GDM1 (cell line): ENCODE measurements at regions not wholly inside any gene's neighbourhood (a gene's known extent, or its start where the extent isn't known, plus 50 kb on each side); places are given as distances from the start of the nearest gene placed in this dataset.

Experiments
- DNase-seq: peaks from one replicate; lab custom pipeline; 2025; lab: John Stamatoyannopoulos, UW

DNA sequence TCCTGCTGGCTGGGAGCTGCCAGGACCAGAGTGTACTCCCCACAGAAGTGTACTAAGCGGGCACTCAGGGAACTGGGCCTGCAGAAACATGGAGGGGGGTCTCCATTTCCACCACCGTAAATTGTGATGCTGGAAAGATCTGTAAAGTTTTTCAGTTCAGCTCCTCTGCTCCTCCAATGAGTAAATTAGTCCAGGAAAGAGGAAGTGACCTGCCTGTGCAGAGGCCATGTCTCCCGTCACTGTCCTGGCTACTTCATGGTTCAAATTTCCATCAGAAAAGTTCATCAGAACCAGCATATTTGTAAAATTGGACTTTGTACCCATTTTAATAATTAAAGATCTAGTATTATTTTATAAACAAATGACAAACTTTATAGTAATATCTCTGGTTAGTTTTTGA is 226.7 kb upstream of the THBS1 start:
- no peak for DNase-seq

DNA sequence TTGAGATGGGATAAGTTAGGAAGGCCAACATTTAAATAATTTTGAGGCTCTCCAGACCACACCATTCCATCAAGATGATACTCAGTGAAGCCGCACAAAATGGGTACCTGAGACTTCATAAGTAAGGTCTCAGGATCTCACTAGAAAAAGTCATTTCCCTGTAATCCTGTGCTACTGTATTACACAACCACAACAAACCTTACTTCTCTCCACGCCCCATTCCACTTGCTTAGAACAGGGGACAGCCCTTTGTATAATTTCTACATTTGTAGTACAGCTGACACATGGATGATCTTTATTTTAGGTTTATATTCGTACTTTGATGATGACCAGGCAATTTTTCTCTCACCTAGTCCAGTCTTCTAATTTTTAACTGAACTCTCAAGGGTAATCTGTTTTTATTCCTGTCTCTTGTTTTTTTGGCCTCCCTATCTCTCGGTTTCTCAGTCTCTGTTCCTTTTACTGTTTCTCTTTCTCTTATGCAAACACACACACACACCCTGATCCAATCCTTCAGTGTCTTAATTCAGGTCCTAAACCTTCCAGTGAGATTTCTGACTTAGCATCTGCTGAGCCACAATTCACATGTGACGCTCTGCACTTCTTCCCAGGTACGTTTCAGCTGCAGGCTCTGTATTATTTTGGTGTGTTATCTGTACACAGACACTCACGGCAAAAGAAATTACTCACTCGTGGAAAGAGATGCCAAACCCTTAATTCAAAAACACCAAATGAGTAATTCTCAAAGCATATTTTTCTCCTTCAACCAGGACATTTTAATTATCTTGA is 223.2 kb upstream of the THBS1 start:
- DNase-seq, result no peak

DNA sequence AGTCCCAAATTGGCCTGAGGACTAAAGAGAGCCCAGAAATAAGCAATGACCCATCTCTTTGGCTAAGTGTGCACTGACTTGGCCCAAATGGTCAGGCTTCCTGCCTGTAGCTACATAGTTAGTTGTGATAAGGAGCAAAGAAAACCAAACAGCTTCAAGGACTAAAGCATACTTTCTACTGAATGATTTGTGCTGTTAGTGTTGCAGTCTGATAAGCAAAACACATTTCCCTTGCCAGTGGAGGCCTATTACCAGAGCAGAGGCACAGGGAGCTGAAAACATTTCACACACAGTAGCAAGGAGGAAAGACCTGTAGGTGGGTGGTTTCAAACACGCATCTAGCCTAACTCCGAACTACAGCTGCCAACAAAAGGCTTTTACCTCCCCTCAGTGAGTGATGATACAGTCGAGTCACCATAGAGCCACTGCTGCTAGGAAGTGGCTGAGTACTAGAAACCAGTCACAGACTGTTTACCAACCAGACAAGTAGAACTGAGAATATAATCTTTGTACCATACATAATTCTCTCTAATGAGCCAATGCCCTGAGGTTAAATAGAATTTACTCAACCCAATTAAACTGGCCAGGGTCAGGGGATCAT is 222.3 kb upstream of the THBS1 start:
- DNase-seq, result no peak

DNA sequence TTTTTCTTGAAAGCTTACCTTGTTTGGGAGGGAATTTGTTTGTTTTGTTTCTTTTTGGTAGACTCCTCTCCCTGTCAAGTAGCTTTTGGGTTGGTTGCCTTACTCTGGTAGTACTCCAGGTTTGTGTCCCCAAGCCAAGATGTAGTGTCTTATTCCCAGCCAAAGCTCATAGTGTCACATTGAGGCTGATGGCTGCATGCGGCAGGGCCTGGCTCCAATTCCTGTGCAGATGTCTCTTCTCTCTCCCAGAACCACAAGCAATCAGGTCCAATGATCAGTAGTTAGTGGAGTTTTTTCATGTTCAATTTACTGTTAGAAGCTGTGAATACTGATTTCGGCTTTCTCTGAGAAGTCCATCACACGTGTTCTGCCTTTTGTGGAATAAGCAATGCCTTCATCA is 221.1 kb upstream of the THBS1 start:
- no peak for DNase-seq

DNA sequence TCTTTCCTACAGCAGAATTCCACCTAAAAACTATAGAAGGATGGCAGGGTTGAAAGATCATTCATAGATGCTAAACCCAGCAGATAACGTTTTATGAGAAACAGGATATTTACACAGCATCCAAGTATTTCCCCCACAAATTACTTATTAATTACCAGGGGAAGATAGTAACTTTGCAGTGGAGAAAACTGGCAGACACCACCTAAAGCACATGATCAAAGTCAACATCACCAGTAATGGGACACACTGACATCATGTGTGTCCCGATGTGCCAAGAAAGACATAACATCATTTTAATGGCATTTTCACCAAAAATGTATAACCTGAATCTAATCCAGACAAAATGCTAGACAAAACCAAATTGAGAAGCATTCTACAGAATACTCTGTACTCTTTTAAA is 220.4 kb upstream of the THBS1 start:
- no peak for DNase-seq

DNA sequence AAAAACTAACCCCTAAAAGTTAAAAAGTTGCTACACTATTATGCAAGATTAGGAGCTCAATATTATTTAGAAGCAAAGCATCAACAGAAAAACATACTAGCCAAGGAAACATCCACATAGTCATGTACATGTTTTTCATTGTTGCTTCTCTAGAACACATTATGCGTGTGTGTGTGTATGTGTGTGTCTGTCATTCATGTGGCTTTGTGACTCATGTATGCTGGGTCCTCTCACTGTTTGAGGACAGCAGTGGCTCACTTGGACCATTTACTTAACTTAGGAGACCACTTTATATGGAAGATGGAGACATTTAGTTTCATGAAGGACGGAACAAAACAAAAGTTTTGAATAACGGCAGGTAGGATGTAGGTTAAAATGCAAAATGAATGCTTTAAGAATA is 219.4 kb upstream of the THBS1 start:
- no peak for DNase-seq

DNA sequence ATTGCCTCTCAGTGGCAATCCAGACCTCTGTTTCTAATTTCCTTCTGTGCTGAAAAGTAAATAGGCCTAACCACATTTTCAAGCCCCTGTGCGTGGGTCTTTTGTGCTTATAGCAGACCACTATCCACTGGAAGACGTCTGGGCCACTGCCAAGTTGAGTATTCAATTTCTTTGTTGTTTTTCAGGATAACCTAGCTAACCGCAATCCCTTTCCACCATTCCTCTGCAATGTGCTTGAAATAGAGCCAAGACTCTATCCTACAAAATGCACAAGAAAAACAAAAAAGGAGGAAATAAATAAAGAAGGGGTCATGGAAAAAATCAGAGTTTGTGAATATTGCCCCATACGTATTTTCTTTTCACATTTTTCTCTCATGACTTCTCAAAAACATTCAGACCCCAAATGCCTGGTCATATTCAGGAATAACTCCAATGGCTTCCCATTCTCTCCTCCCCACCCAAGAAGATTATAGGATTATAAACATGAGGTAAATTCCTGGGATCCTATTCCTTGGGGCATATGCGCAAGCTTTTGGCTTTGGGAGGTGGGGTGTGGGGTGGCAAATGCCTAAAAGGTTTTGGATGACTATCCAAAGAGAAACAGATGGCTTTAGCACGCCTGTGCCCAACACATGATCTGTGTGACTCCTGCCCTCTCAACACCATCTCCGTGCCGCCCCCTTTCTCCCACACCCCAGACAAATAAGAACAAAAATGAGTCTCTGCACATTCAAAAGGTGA is 217.9 kb upstream of the THBS1 start:
- no peak for DNase-seq

DNA sequence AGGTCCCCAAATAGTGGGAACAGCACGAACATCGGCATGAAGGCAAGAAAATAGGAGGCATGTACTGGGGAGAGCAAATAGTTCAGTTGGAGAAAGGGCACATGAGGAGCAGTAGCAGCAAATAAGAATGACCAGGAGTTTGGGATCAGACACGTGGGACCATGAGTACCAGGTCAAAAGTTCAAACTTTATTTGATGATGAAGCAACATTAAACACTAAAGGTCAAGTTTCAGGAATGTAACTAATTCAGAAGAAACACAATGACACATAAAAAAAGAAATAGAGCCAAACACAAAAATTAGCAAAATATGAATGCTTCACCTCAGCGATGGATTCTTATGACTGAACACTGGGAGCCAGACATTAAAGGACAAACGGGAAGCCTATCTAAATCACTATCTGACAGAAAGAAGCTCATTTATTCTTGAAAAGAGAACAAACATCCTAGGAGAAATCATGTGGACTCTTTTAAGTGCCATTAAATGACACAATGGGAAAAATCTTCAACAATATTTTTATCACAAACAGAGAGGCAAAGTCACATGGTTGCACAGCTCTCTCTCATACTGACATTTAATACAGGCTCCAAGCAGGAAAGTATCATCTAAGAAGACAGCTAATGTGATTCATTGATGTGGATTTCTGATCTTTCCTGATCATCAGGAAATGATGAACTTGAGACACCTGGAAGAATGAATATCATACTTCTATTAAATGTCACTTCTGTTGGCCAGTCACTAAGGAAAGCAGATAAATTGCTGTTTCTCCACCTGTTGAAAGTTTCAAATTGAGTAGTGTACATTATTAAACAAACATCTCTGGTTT is 216.9 kb upstream of the THBS1 start:
- DNase-seq, result no peak

DNA sequence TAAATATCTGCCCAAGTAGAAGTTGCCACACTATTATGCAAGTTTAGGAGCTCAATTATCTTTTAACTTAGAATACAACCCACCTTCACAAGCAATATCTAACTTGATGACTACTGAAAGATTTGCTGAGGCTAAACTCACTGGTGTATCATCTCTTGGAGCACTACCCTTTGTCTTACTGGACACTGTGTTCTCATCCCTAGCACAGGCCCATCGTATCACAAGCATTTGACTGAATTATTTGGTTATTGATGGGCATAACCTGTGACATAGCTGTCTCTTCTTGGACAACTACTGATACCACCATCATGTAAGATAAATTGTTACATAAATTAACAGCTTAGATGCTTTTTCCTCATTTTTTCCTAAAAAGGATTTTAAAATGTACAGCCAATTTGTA is 216.2 kb upstream of the THBS1 start:
- DNase-seq, result no peak

DNA sequence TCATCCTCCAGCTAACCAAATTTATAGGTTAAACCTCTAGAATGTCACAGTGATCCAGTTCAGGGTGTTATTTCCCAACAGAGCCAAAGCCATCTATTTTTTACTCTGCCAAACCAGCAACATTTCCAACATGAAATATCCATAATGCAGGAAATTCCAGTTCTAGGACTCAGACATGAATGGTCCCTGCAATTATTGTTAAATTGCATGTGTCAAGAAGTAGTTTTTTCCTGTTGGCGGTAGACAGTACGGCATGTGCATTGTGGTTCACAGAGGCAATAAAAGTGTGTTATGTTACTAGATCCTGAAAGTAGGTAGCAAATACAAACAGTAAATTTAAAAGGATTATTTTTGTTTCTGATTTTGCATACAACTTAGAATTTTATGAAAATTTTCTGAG is 215.7 kb upstream of the THBS1 start:
- DNase-seq, result no peak

DNA sequence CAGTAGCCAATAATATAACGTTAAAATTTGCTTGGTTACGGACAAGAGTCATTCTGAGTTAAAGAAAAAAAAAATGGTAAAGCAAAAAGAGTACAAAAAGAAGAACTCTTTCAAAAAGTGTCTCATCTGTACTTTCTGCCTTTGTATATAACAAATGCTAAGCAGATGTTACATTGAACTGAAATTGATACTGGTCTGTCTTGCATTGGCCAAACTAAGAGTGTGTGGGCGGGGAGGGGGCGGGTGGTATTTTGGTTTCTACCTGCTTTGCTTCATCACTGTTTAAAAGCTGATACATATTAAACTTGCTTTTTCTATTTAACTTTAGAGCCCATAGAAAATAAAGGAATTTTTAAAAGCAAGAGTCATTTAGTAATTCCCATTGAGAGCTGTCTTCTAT is 215.0 kb upstream of the THBS1 start:
- no peak for DNase-seq

DNA sequence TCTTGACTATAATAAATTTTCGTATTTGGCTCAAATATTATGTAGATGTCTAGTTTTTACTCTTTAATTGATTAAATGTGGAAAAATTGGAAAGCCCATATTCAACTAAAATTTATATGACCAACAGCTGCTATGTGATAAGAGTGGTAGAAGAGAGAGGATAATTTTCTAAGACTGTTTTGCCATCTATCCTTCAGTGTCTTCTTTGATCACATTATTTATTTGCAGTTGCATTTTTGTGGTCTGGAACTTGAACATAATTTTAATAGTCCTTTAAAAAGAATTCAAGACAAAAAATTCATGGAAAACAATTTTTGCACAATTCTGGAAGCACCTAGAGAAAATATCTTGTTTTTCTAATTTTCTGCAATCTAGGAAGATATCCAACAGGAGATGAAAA is 213.3 kb upstream of the THBS1 start:
- no peak for DNase-seq

DNA sequence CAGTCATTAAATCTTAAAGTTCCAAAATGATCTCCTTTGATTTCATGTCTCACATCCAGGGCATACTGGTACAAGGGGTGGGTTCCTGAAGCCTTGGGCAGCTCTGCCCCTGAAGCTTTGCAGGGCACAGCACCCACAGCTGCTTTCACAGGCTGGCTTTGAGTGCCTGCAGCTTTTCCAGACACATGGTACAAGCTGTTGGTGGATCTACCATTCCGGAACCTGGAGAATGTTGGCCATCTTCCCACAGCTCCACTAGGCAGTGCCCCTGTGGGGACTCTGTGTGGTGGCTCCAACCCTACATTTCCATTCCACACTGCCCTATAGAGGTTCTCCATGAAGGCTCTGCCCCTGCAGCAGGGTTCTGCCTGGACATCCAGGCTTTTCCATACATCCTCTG is 211.1 kb upstream of the THBS1 start:
- DNase-seq, result no peak

DNA sequence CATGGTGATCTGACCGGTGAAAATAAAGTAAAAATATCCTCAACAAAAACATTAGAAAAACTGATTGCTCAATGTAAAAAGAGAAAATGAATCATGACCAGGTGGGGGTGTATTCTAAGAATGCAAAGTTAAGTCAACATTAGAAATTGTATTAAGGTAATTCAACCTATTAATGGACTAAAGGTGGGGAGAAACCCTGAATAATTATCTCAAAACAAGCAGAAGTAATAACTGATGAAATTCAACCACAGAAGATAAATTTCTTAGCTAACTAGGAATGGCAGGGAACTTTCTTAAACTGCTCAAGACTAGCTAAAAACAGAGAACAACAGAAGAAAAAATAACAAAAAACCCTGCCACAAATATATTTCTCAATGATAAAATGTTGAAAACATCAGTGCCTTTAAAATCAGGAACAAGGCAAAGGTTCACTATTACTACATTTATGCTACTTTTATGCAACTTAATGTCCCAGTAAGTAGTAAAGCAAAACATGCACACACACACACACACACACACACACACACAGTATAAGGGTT is 204.4 kb upstream of the THBS1 start:
- no peak for DNase-seq

DNA sequence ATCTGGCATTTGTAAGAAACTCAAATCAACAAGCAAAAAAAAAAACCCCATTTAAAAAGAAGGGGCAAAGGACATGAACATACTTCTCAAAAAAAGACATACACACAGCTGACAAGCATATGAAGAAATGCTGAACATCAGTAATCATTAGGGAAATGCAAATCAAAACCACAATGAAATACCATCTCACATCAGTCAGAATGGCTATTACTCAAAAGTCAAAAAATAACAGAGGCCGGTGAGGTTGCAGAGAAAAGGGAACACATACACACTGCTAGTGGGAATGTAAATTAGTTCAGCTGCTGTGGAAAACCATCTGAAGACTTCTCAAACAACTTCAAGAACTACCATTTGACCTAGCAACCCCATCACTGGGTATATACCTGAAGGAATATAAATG is 199.4 kb upstream of the THBS1 start:
- DNase-seq, result no peak

DNA sequence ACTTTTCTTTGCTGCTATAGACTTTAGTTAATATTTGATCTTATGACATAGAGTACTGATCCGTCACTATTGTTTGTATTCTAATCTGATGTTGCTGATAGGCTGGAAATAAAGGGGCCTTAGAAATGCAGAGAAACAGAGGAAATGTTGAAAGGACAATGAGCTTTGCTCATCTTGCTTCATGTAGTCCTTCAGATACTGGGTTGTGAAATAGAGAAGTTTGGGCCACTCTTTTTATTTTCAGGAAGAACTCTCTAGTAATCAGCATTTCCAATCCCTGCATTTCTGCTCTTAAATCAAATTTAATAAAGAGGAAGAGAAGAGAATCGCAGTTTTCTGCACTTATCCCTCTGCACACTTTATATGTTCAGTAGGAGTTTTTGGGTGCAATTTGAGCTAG is 192.8 kb upstream of the THBS1 start:
- DNase-seq, result no peak

DNA sequence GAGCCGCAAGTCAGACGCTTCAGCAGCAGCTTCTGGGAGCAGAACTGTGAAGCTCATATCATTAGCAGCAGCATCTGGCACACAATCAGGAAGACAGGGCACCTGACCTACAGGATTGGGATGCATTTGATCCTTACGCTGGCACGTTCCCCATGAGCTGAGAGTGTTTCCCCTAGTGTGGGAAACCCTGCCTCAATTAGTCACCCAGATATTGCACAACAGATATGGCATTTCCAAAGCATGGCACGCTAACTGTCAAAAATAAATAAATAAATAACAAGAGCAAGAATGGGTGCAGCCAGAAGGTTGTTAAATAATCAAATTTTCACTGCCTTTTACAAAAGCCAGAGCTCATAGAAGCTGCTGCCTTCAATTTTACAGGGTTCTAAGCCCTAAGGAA is 189.6 kb upstream of the THBS1 start:
- no peak for DNase-seq

DNA sequence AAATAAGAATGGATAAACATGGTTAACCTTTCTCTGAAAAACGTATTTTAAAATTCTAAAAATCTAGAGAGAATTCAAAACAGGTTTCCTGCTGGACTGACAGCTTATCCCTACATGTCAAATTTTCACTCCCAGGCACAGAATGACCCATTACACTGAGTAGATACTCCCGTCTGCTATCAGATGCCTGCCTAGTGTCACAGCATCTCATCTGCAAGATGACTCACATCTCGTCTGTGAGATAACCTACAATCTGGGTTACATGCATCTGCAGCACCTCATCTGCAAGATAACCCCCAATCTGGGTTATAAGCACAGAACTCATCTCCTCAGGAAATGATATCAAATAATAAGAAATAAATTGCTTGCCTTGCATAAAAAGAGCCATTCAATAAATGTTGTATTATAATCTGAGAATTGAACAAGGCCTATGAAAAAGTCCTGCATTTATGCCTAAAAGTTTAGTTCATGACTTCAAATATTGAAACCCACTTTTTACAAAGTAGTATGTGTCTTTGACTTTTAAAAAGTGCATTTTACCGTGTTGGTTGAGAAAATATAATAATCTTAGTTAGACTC is 188.3 kb upstream of the THBS1 start:
- DNase-seq, result no peak

DNA sequence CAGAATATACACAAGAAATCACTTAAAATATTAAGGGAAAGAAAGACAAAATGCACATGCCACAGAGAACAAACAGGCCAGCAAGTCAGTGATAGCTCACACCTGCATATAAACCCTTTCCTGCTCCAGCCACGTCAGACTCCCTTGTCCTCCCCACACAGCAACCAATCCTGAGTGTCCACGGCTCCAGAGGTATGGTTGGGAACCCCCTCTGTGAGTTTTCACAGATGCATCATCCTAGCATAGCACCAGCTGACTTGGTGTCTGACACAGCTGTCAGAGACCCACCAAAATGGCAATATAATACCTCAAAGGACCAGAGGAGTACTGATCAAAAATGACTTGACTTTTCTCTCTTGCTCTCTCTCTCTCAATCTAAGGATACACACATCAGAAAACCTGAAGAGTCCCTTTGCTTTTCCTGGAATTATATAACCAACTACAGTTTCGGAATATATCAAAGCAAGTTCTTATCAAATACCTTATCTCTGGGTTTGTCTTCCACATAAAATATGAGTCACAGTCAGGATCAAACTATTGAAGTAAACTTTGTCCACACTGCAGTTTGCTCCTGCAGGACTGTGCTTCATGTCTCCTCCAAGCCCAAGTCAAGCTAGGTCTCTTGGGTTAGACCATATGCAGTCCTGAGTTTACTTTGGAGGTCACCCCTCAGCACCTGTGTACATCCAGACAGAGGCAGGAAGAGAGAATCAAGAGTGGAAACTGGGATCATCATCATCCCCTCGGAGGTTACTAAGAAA is 187.1 kb upstream of the THBS1 start:
- DNase-seq, result no peak

DNA sequence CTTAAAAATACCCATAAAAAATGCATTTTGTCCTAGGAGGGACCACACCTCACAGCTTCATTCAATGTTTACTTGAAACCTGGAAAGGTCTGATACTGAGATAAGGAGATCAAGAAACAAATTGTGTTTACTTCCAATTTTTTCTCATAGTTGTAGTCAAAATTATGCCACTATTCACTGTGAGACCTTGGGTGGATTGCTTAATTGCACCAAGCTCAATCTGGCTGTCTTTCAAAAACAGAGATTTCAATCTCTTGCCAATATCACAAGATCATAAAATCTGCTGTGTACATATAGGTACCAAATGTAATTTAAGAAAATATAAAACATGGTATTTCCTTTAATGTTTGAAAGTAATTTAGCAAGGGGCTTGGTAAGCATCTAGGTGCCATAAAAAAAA is 186.4 kb upstream of the THBS1 start:
- DNase-seq, result no peak

DNA sequence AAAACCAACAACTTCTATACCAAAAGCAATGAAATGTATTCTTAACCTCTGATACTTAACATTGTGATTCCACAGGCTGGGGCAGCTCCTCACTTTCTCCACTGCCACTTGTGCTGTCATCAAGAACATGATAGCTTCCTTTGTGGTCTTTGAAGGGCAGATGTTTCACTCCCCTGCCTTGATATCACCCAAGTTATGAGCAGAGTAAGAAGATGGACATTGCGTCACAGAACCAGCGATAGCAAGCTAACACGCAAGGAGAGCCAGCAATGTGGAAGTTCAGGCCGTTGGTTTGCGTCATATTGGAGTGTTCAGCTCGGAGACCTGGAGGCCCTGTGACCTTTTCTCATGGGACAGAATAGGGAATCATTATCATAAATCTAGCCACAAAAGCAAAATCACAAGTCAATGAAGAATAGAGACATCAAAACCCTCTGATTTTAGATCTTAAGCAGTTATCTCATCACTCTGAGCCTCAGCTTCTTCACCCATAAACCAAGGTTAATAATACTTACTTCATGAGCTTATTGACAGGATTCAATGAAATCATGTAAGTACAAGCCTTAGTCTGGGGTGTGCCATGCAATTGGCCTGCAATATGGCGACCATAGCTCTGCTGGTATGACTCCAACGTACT is 183.8 kb upstream of the THBS1 start:
- DNase-seq, result peak; percentile 11
